Inflammatory macrophage (primary cell): ENCODE measurements at regions not wholly inside any gene's neighbourhood (a gene's known extent, or its start where the extent isn't known, plus 50 kb on each side); places are given as distances from the start of the nearest gene placed in this dataset.
"Not testable (repeated sequence)": the region's sequence is repeated elsewhere in the genome, so short reads cannot be mapped to it uniquely, and the experiment has no call there.

Experiments
- DNase-seq, 2 donors: peaks; one replicate each; pipeline ENCODE4 v3.0.0-alpha.2; 2020 to 2022

DNA sequence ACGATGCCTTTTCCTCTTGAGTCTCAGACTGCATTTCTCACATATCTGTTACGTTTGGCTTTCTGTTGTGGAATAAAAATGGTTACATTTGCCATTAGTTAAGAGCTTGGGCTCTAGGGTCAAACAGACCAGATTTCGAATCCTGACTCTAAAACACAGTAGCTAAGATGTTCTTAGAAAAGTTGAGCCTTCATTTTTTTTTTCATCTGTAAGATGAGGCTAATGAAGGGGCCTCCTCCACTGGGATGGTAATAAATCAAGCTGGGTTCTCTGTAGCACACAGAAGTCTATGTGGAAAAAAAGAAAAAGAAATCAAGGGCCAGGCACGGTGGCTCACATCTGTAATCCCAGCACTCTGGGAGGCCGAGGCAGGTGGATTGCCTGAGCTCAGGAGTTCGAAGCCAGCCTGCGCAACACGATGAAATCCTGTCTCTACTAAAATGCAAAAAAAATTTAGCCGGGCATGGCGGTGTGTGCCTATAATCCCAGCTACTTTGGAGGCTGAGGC lies 49.9 kb upstream of the CAPRIN1 start:
- DNase-seq: no peak

DNA sequence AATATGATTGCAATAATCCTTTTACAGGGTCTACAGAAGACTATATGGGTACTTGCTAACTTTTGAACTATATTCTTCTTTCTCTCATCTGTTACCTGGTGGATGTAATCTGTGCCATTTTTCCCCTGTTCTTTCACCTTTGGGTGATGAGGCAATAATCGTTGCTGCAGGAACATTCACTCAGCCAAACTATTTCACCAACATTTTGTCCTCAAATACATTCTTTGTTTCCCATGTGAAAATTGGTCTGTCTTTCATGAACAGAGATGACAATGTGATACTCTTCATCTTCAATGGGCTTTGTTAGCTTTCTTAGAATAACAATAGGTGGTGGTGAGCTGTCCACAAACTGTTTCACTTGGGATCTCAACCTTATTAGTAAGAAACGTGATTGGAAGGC lies 52.1 kb upstream of the CAPRIN1 start:
- no peak for DNase-seq

DNA sequence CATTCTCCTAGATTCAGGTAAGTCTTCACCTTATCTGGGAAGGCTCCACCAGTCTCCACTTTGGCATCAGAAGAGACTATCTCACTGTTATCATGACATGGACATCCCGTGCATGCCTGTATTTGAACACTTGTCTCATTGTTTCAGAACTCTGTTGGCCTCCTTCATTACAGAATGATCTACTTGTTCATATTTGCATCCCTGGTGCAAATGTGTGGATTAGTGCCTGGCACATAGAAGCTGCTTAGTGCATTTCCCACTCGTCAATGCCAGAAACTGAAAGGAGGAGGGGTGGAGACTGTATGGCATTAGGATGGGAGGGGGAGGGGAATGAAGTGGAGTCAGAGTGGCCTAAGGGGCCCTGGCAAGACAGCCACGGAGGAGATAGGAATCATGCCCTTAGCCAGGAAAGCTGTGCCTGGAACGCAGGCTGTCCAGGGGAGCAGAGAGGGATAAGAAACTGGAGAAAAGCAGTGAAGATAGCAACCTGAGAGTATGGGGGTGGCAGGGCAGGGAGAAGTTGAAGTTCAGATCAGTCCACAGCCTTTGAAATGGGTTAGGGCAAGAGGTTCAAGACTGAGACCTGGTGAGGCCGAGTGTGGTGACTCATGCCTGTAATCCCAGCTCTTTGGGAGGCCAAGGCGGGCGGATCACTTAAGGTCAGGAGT lies 53.8 kb upstream of the CAPRIN1 start:
- DNase-seq: no peak

DNA sequence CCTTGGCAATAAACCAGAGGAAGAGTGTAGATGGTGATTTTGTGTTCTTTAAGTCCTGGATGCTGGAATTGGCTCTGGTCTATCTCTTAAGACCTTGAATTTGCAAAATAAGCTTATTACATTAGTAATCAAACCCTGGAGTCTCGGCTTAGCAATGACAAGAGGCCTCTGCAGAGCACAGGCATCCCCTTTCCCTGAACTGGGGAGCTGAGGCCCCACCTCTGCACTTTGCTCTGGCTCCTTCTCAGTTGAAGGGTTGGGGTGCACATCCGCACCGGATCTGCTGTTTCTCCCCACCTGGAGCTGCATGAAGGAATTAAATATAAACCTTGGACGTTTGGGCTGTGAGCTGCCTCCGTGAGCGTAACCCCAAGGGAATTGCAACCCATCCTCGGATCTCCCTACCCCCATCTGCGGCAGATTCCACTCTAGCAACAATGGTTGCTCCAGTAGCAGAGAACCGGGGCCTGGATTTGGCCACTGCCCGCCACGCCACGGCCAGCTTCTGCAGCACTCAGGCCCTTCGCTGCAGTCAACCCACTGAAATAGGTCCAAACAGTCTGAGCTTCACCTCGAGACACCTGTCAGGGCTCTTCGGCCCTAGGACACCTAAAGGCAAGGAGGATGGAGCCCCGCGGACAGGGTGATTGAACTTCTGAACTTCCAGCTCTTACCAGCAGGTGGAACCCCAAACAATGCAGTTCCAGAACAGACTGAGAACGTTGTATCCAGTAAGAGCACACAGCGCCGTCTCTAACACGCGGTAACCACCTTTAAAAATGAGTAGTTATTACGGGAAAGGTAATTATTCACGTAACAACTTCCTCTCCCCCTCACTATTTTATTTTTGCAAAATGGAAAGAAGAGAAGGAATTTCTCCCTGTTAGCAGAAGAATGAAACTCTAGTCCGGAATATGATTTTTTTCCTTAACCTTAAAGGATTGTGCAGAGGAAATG lies 54.8 kb upstream of the CAPRIN1 start:
- peak; percentile 79 to 83 for DNase-seq

DNA sequence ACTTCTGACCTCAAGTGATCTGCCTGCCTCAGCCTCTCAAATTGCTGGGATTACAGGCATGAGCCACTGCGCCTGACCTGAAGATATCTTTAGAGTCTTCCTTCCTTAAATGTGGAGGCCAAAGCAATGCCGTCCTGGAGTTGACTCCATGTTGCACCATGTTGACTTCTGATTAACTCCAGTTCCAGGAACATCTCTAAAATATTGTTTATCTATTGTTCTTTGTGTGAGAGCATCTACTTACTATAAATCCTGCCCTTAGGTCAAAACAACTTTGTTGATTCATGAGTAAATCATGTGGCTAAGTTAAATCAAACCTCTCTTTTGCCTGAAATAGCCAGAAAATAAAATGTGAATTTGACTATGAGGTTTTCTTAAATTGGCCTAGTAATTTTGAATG lies 56.6 kb upstream of the CAPRIN1 start:
- DNase-seq: no peak

DNA sequence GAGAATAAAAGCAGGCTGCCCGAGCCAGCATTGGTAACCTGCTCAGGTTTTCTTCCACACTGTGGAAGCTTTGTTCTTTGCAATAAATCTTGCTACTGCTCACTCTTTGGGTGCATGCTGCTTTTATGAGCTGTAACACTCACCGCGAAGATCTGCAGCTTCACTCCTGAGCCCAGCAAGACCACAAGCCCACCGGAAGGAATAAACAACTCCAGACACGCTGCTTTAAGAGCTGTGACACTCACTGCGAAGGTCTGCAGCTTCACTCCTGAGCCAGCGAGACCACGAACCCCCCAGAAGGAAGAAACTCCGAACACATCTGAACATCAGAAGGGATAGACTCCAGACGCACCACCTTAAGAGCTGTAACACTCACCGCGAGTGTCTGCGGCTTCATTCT lies 60.4 kb upstream of the CAPRIN1 start:
- not testable (repeated sequence) for DNase-seq

DNA sequence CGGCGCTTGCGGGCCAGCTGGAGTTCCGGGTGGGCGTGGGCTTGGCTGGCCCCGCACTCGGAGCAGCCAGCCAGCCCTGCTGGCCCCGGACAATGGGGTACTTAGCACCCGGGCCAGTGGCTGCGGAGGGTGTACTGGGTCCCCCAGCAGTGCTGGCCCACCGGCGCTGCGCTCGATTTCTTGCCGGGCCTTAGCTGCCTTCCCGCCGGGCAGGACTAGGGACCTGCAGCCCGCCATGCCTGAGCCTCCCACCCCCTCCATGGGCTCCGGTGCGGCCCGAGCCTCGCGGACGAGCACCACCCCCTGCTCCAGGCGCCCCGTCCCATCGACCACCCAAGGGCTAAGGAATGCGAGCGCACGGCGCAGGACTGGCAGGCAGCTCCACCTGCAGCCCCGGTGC lies 61.4 kb upstream of the CAPRIN1 start:
- DNase-seq: not testable (repeated sequence)

DNA sequence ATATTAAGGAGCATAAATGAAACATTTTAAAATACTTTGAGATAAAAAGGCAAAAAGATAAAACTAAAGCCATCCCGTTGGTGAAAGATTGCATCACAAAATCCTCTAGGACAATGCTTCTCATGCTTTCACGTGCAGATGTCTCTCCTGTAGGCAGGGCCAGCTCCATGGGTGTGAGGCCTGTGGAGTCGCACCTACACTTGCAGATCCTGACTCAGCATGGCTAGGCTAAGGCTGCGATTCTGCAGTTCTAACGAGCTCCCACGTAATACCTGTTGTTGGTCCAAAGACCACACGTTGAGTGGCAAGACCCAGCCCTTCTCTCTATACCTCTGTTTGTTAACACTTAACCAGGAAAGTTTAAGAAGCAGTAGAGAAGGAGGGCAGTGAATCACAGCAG lies 62.1 kb upstream of the CAPRIN1 start:
- DNase-seq: no peak

DNA sequence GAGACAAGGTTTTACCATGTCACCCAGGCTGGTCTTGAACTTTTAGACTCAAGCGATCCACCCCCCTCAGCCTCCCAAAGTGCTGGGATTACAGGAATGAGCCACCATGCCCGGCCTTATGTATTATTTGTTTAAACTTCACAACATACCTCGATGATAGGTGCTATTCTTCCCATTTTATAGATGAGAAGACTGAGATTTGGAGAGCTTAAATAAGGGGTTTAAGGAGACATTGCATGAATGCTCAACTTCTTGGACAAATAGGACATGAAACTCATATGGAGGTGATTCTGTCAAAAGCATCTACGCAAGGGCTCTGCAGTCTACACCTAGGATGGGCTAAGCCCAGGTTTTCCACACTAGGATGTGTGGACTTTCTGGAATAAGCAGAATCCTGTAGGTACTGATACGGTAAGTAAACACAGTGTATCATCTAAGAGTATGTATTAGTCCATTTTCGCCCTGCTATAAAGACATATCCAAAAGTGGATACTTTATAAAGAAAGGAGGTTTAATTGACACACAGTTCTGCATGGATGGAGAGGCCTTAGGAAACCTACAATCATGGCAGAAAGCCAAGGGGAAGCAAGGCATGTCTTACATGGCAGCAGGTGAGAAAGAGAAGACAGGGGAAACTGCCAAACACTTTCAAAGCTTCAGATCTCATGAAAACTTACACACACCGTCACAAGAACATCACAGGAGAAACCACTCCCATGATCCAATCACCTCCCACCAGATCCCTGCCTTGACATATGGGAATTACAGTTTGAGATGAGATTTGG lies 62.8 kb upstream of the CAPRIN1 start:
- no peak for DNase-seq

DNA sequence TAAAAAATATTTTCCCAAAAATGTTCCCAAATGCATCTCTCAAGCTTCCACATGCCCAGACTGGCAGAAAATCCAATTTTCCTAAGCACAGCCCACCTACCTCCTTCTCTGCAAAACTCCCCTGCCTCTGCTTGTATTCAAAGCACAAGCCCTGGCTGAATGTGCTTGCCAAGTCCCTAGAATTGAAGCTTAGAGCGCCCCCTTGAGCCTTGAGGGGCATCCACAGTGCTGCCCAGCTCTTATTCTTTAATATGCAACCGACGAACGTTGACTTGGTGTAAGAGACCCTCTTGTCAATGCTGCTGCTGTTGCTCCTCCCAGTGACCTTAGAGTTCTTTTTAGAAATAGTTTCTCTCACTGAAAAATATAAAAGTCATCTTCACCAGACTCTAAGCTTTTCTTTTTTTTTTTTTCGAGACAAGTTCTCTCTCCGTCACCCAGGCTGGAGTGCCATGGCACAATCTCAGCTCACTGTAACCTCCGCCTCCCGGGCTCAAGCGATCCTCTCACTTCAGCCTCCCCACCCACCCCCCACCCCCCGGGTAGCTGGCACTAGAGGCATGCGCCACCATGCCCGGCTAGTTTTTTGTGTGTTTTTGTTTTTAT lies 63.5 kb upstream of the CAPRIN1 start:
- DNase-seq: peak; percentile 83 to 92

DNA sequence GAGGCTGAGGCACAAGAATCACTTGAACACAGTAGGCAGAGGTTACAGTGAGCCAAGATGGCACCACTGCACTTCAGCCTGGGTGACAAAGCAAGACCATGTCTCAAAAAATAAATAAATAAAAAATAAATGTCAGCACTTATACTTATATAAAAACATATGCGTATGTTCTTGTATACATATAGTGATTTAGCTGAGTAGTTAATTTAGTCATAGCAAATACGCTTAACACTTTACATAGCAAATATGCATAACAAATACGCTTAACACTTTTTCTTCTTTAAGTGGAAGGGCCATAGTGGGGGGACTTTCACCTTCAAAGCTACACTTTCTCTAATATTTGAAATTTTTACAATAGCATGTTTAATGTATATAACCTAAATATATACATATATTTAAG lies 64.0 kb upstream of the CAPRIN1 start:
- DNase-seq: no peak

DNA sequence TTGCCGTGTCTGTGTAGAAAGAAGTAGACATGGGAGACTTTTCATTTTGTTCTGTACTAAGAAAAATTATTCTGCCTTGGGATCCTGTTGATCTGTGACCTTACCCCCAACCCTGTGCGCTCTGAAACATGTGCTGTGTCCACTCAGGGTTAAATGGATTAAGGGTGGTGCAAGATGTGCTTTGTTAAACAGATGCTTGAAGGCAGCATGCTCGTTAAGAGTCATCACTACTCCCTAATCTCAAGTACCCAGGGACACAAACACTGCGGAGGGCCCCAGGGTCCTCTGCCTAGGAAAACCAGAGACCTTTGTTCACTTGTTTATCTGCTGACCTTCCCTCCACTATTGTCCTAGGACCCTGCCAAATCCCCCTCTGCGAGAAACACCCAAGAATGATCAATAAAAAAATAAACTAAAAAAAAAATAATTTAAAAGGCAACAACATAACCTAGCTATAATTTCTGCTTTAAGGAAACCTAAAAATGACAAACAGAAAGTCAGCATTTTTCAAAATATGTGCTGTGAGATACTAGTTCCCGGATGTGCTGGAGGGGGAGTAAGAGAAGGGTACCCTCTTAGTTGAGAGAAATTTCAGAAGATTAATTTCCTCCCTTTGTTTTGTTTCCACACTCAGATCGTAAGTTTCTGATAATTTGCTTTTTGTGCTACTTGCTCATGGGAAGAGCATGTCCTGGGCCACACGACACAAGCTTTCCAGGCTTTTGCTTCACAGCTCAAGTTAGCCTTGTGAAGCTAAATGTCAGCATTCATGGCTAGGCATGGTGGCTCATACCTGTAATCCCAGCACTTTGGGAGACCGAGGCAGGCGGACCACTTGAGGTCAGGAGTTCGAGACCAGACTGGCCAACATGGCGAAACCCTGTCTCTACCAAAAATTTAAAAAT lies 64.7 kb upstream of the CAPRIN1 start:
- not testable (repeated sequence) for DNase-seq

DNA sequence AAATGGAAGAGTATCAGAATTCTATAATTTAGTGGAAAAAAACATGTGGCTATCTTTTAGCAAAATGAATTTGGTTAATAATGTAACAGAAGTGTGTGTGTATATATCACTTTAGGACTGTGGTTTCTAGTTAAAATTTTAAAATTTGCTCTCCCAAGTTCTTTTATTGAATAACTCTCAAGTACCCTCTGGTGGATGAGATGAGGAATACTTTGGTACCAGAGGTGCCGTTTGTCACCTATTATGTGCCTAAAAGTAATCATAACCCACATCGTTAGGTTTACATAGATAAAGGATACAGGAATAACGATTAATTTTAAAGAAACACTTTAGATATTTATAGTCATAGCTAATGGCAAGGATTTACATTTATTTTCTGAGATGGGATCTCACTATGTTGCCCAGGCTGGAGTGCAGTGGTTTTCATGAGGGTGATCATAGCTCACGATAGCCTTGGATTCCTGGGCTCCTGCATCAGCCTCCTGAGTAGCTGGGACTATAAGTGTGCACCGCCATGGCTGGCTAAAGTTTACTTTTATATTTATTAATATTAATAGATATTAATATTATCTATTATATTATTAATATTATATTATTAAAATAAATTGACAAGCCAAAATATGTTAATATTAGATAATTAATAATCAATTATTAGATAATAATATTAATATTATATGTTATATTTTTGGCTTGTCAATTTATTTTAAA lies 66.7 kb upstream of the CAPRIN1 start:
- peak in 1 of 2 donors; percentile 31 for DNase-seq

DNA sequence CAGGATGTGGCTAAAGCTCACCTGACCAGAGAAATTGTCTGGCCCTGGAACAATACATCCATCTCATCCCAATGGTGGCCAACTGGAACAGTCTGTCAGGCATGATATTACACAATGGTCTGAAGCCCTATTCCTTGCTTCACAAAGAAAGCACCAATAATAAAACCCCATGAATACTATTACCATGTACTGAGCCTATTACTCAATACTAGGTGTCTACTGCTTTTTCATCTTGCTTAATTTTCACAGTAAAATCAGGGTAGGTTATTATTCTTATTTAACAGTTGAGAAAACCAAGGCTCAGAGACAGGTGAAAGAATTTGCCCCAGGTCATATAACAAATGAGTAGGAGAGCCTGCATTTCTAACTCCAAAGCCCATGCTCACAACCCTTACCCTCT lies 68.9 kb upstream of the CAPRIN1 start:
- no peak for DNase-seq

DNA sequence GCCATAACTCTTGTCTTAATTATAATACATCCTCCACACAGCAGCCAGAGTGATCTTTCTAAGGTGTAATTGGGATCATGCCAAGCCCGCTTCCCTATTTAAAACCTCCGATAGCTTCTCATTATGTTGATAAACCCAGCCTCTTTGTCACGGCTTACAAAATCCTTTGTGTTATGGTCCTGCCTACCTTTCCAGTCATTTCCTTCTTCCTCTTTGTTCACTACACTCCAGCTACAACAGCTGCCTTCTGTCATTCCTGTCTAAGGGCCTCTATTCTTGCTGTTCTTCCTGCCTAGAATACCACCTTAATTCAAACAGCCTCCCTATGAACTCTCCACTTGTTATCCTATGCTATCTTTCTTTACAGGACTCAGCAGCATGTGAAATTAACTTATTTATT lies 70.6 kb upstream of the CAPRIN1 start:
- peak; percentile 14 to 17 for DNase-seq

DNA sequence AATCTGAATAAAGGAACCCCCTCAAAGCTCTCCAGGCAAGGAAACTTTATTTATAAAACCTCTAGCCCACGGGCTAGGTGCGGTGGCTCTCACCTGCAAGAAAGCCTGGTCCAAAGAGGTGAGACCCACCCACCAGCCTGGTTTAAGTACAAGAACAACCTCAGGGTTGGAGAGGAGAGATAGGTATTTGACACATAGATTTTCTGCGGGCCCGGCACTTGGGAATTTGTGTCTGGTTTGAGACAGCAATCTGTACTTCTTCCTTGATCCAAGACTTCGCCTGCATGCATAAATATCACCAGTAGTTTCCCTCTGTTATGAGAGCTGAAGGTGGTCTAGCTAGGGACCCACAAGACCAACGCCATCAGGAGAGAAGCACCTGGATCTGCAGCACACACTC lies 73.2 kb upstream of the CAPRIN1 start:
- DNase-seq: no peak

DNA sequence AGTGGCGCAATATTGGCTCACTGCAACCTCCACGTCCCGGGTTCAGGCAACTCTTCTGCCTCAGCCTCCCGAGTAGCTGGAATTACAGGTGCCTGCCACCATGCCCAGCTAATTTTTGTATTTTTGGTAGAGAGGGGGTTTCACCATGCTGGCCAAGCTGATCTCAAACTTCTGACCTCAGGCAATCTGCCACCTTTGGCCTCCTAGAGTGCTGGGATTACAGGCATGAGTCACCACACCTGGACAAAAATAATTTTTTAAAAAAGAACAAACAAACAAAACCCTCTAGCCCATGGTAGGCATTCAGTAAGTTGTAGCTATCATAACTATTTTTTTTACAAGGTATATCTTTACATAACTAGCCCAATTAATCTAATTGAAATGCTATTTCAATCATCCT lies 73.9 kb upstream of the CAPRIN1 start:
- no peak for DNase-seq

DNA sequence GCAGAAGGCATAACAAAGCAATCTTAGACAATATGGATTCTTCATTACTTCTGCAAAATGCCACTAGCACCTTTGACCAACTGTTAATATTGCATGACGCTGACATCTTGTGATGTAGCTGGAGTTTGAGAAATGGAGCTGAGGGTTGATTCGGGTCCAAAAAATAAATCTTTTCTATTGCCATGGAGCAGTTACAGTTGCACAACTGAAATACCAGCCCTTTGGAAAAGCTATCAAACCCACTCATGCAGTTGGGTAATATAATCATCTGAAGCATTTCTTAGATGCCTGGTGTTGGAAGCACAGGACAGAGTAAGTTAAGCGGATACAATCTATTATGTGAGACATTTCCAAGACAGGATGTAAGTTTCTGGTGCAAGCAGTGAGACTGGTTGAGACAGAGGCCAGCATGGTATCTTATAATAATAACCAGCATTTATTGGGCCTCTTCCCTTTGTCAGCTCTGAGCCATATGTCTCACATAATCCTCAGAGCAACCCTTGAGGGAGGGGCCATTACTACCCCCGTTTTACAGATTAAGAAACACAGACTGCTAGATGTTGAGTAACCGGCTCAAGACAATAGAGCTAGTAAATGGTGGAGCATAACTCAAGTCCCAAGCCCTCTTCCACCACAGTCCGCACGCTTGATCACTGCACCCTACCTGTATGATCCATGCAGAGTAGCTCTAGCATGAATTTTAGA lies 74.9 kb upstream of the CAPRIN1 start:
- peak; percentile 62 to 83 for DNase-seq

DNA sequence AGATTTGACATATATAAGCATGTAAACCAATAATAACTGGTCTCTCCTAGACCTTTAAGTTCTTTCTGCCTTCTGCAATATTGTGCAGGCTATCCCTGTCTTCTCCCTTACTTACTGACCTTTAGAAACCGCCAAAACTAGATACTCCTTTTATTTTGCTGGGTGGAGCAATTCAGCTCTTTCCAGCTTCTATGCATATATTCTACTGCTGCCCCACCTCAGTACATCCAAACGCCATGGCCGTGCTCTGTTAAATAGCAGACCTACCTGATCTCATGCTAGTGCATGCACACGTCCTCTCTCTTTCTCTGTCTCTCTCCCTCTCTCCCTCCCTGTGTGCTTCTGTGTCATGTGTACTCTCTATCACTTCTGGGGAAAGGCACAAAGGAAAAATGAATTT lies 76.7 kb upstream of the CAPRIN1 start:
- DNase-seq: no peak

DNA sequence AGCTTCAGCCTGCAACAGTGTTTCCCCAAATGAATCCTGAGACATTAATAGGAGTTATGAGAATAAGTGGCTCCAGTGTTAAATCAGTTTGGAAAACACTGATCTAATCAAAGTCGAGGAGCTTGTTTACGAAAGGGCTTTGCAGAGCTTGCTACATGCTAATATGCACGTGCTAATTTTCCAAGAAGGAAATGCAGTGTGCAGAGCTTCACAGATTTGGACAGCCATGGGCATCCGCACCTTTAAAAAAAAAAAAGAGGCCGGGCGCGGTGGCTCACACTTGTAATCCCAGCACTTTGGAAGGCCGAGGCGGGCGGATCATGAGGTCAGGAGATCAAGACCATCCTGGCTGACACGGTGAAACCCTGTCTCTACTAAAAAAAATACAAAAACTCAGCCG lies 79.7 kb upstream of the LMO2 start:
- not testable (repeated sequence) for DNase-seq
